Left ventricle myocardium inferior (tissue), 1 donor: ENCODE measurements at regions not wholly inside any gene's neighbourhood (a gene's known extent, or its start where the extent isn't known, plus 50 kb on each side); places are given as distances from the start of the nearest gene placed in this dataset.

Experiments used
- DNase-seq: peaks from one replicate; pipeline ENCODE4 v3.0.0-alpha.2; 2020
- H3K27ac ChIP-seq: fragments of 200-600 bp; replicated peaks from 2 replicates; pipeline ENCODE4 v1.8.0; 2021
- H3K27me3 ChIP-seq: fragments of 200-600 bp; 2 replicates; pipeline ENCODE4 v1.8.0; 2021; ENCODE audit warnings: low read depth
- H3K36me3 ChIP-seq: fragments of 200-600 bp; 2 replicates; pipeline ENCODE4 v1.8.0; 2021
- H3K4me1 ChIP-seq: fragments of 200-600 bp; 2 replicates; pipeline ENCODE4 v1.8.0; 2021
- H3K4me3 ChIP-seq: fragments of 200-600 bp; 2 replicates; pipeline ENCODE4 v1.8.0; 2021; ENCODE audit warnings: mild to moderate bottlenecking, moderate library complexity
- H3K9me3 ChIP-seq: fragments of 200-600 bp; replicated peaks from 2 replicates; pipeline ENCODE4 v1.8.0; 2021
- intact Hi-C: fragments of 100-400 bp; cut with micrococcal nuclease; formaldehyde crosslinking; loops from one replicate; pipeline ENCODE4 v1.11.0; 2022
- TF ChIP-seq, protein P1 (sequence below): fragments of 200-600 bp; IDR thresholded peaks from 2 replicates; pipeline ENCODE4 v1.8.0; 2021; ENCODE audit warnings: antibody characterized with exemption, mild to moderate bottlenecking, borderline replicate concordance
- donor health status: DM: no; HTN: yes; CAD: no; lungs with severe emphysema.

- H3K9me3 ChIP-seq = peaks cover 20% of the 10 kb centered on the region
- no peak overlapping the region for H3K4me3 ChIP-seq
- TF ChIP-seq, protein P1, sequence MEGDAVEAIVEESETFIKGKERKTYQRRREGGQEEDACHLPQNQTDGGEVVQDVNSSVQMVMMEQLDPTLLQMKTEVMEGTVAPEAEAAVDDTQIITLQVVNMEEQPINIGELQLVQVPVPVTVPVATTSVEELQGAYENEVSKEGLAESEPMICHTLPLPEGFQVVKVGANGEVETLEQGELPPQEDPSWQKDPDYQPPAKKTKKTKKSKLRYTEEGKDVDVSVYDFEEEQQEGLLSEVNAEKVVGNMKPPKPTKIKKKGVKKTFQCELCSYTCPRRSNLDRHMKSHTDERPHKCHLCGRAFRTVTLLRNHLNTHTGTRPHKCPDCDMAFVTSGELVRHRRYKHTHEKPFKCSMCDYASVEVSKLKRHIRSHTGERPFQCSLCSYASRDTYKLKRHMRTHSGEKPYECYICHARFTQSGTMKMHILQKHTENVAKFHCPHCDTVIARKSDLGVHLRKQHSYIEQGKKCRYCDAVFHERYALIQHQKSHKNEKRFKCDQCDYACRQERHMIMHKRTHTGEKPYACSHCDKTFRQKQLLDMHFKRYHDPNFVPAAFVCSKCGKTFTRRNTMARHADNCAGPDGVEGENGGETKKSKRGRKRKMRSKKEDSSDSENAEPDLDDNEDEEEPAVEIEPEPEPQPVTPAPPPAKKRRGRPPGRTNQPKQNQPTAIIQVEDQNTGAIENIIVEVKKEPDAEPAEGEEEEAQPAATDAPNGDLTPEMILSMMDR = no peak
- no peaks in the 10 kb centered on the region for H3K4me1 ChIP-seq
- H3K27me3 ChIP-seq = peaks cover 6% of the 10 kb centered on the region
- no peaks in the 10 kb centered on the region for H3K36me3 ChIP-seq
- intact Hi-C loops = no loop called here
- H3K27ac ChIP-seq = no peak overlapping the region
- DNase-seq = no peak
Measured at GRCh38 chr4:182126603-182127002, 116.6 kb upstream of the TENM3 start.

DNA sequence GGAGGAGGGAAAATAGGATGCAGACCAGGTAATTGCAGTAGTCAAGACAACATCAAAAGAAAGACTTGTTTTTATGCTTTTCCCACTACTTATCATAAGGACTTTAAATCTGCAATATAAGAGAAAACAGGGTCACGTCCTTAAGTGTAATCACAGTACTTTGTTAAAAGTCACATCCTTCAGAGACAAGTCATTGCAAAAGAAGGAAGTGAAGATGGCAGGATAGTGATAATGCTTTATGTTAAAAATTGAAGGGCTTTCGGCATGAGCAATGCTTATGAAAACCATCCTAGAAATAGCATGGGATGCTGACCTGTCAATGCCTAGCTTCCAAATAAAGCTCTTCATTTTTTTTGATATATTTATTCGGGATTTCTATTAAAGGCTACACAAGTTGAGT is 110.2 kb upstream of the TENM3 start:
- H3K4me1 ChIP-seq = no peaks in the 10 kb centered on the region
- no peak overlapping the region for H3K27ac ChIP-seq
- intact Hi-C loops = no loop called here

GRCh38 chr4:182134261-182134660 is 108.9 kb upstream of the TENM3 start:
- peaks cover 60% of the 10 kb centered on the region for H3K27me3 ChIP-seq
- H3K4me3 ChIP-seq = no peak overlapping the region
- intact Hi-C loops = no loop called here
- no peaks in the 10 kb centered on the region for H3K9me3 ChIP-seq
- no peaks in the 10 kb centered on the region for H3K4me1 ChIP-seq
- TF ChIP-seq, protein P1 = no peak
- H3K36me3 ChIP-seq = no peaks in the 10 kb centered on the region
- H3K27ac ChIP-seq = no peak overlapping the region
- DNase-seq = no peak

More for the DNA sequence above, 110.2 kb upstream of the TENM3 start:
- DNase-seq = no peak
- Histone ChIP-seq H3K36me3 (no peaks in the 10 kb centered on the region), H3K27me3 (peaks cover 48% of the 10 kb centered on the region), H3K9me3 (no peaks in the 10 kb centered on the region), H3K4me3 (no peak overlapping the region)
- TF ChIP-seq, protein P1 = no peak

DNA sequence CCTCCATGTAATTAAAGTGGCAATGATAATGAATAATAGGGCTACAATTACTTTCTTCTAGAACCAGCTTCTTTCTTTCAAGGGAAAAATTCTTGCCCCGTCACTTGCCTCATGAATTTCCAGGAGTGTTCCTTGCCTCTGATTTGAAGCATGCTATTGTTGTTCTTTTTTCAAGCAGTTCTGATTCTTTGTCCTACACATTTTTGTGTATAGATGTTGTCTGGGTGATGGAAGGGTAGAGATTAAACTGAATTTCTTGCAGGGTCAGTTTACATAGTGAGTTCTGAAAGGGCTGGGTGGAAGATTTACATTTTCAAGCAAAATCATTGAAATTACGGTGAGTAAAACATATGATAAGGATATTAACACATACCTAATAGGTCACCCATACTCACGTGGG is 107.0 kb upstream of the TENM3 start:
- no peak overlapping the region for H3K27ac ChIP-seq
- no peak for DNase-seq
- H3K9me3 ChIP-seq = no peaks in the 10 kb centered on the region
- no peaks in the 10 kb centered on the region for H3K36me3 ChIP-seq
- H3K27me3 ChIP-seq = peaks cover 79% of the 10 kb centered on the region
- H3K4me1 ChIP-seq = no peaks in the 10 kb centered on the region
- intact Hi-C loops = no loop called here
- no peak overlapping the region for H3K4me3 ChIP-seq
- TF ChIP-seq, protein P1 = no peak

- H3K36me3 ChIP-seq = no peaks in the 10 kb centered on the region
- TF ChIP-seq, protein P1 = no peak
- peaks cover 2% of the 10 kb centered on the region for H3K4me1 ChIP-seq
- H3K4me3 ChIP-seq = no peak overlapping the region
- DNase-seq = no peak
- peaks cover 87% of the 10 kb centered on the region for H3K27me3 ChIP-seq
- H3K9me3 ChIP-seq = no peaks in the 10 kb centered on the region
- H3K27ac ChIP-seq = no peak overlapping the region
- intact Hi-C loops = no loop called here
Measured at GRCh38 chr4:182137343-182137742, 105.9 kb upstream of the TENM3 start.

GRCh38 chr4:182139491-182139890 is 103.7 kb upstream of the TENM3 start:
- peaks cover 22% of the 10 kb centered on the region for H3K4me1 ChIP-seq
- TF ChIP-seq, protein P1 = no peak
- DNase-seq = no peak
- no peaks in the 10 kb centered on the region for H3K36me3 ChIP-seq
- H3K4me3 ChIP-seq = no peak overlapping the region
- H3K27ac ChIP-seq = no peak overlapping the region
- intact Hi-C loops = no loop called here
- no peaks in the 10 kb centered on the region for H3K9me3 ChIP-seq
- peaks cover 97% of the 10 kb centered on the region for H3K27me3 ChIP-seq
